Mammary epithelial cell (primary cell): ENCODE measurements at regions not wholly inside any gene's neighbourhood (a gene's known extent, or its start where the extent isn't known, plus 50 kb on each side); places are given as distances from the start of the nearest gene placed in this dataset.

Source experiments
- EZH2 ChIP-seq: IDR thresholded peaks from 2 replicates; pipeline ENCODE4 v1.6.1; 2012; ENCODE audit warnings: low read length, inconsistent platforms, borderline replicate concordance
- TF ChIP-seq, protein P1 (sequence below), 2 donors: IDR thresholded peaks in 1 of 2; conservative IDR thresholded peaks in 1 of 2; 2 replicates each; pipeline ENCODE4 v1.5.1; 2011 to 2012; ENCODE audit warnings: inconsistent platforms in 2 of 2, low read length in 2 of 2, mild to moderate bottlenecking in 2 of 2, control low read depth in 1 of 2, low read depth in 1 of 2; ENCODE audit not compliant: insufficient read depth in 1 of 2; ENCODE audit errors: extremely low read depth in 1 of 2

DNA sequence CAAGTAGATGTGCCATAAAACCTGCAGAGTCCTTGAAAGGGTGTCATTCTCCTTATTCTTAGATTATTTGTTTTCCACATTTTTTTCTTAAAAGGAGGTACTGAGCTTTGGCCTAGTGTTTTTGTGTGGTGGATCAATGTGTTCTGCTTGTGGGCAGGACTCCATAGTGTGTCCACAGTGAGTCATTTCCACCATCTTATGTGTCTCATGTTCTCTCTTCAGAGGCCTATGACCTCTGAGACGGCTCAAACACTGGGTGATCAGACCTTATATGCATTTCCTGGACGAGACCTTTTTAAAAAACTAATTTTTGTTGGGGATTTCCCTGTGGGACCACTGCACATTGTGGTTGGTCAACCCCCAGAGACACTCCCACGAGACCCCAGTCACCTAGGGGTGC is 93.4 kb downstream of the CHCHD4 start:
- TF ChIP-seq, protein P1, sequence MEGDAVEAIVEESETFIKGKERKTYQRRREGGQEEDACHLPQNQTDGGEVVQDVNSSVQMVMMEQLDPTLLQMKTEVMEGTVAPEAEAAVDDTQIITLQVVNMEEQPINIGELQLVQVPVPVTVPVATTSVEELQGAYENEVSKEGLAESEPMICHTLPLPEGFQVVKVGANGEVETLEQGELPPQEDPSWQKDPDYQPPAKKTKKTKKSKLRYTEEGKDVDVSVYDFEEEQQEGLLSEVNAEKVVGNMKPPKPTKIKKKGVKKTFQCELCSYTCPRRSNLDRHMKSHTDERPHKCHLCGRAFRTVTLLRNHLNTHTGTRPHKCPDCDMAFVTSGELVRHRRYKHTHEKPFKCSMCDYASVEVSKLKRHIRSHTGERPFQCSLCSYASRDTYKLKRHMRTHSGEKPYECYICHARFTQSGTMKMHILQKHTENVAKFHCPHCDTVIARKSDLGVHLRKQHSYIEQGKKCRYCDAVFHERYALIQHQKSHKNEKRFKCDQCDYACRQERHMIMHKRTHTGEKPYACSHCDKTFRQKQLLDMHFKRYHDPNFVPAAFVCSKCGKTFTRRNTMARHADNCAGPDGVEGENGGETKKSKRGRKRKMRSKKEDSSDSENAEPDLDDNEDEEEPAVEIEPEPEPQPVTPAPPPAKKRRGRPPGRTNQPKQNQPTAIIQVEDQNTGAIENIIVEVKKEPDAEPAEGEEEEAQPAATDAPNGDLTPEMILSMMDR (conservative IDR thresholded peaks at IDR 0.05 in 1 of 2, IDR thresholded peaks at IDR 0.05 in 1 of 2; ENCODE audit: extremely low read depth in 1 of 2, insufficient read depth in 1 of 2, low read depth in 1 of 2, low read length in 2 of 2) = no peak
- TF ChIP-seq EZH2 = no peak
